ENCODE measurements at regions not wholly inside any gene's neighbourhood (a gene's known extent, or its start where the extent isn't known, plus 50 kb on each side); places are given as distances from the start of the nearest gene placed in this dataset.

- Histone ChIP-seq H2AFZ (no peak overlapping the region), H3K9me2 (ENCODE audit: insufficient read depth) (0 out of 2 replicates have a peak, but pooled peaks cover 5% of the 10 kb centered on the region), H3K79me2 (replicated peaks; ENCODE audit: insufficient read depth) (no peaks in the 10 kb centered on the region), H3K36me3 (ENCODE audit: insufficient read depth) (peaks cover 7% of the 10 kb centered on the region; the same call in 1 of the 2 replicates), H3K27ac (ENCODE audit: low read depth) (no peak overlapping the region), H3K4me2 (no peak overlapping the region), H3K4me3 (no peak overlapping the region), H4K20me1 (replicated peaks; ENCODE audit: insufficient read depth) (no peaks in the 10 kb centered on the region), H3K27me3 (ENCODE audit: insufficient read depth) (no peaks in the 10 kb centered on the region), H3F3A (replicated peaks; ENCODE audit: low read depth) (no peaks in the 10 kb centered on the region), H3K4me1 (ENCODE audit: insufficient read depth) (no peaks in the 10 kb centered on the region)
- no peak overlapping the region for H3K27ac Mint-ChIP-seq
- H3K4me1 Mint-ChIP-seq, result no peaks in the 10 kb centered on the region
- H3K36me3 Mint-ChIP-seq (ENCODE audit: low read depth), result peaks cover 38% of the 10 kb centered on the region
- peaks cover 55% of the 10 kb centered on the region for H3K9me3 Mint-ChIP-seq
- no peak for DNase-seq (ENCODE audit: low spot score)
- TF ChIP-seq JUNB (IDR thresholded peaks at IDR 0.05; ENCODE audit: unreplicated experiment) (no peak), ETS1 (IDR thresholded peaks at IDR 0.05) (no peak), REST (IDR thresholded peaks at IDR 0.05; ENCODE audit: unreplicated experiment) (no peak), EZH2 (IDR thresholded peaks at IDR 0.05; ENCODE audit: low read depth, unreplicated experiment) (no peak), EZH2phosphoT487 (IDR thresholded peaks at IDR 0.05; ENCODE audit: unreplicated experiment) (no peak), ZNF462 (CRISPR knock-in tag; IDR thresholded peaks at IDR 0.05) (no peak), ZNF114 (CRISPR knock-in tag; IDR thresholded peaks at IDR 0.05) (no peak), ZNF331 (CRISPR knock-in tag; IDR thresholded peaks at IDR 0.05; ENCODE audit: low read depth) (no peak), CTCF (conservative IDR thresholded peaks at IDR 0.05; ENCODE audit: low read depth in 2 of 2) (no peak), POLR2AphosphoS5 (IDR thresholded peaks at IDR 0.05; ENCODE audit: low read depth) (no peak), STAT1 (IDR thresholded peaks at IDR 0.05; ENCODE audit: unreplicated experiment) (no peak)
- H3K4me3 Mint-ChIP-seq, result no peak overlapping the region
- no peaks in the 10 kb centered on the region for H3K27me3 Mint-ChIP-seq (ENCODE audit: insufficient read depth, low read depth, poor library complexity)
- ATAC-seq, result no peak
Measured at GRCh38 chr7:49376817-49377375, 396.5 kb upstream of the VWC2 start.

All from GM23338 (cell line).